ENCODE measurements at regions not wholly inside any gene's neighbourhood (a gene's known extent, or its start where the extent isn't known, plus 50 kb on each side); places are given as distances from the start of the nearest gene placed in this dataset.
A peak's percentile ranks its signal among the peaks of the same experiment; 100 is the strongest.

- no peak for DNase-seq
These were observed 52.6 kb upstream of the OLFM4 start for GRCh38 chr13:52975969-52976368.

GRCh38 chr13:52975161-52975560 lies 53.5 kb upstream of the OLFM4 start:
- DNase-seq, result no peak

GRCh38 chr13:52974711-52975110 lies 53.9 kb upstream of the OLFM4 start:
- DNase-seq, result no peak

GRCh38 chr13:52969373-52969772 lies 59.2 kb upstream of the OLFM4 start:
- DNase-seq, result no peak

- peak; percentile 21 for DNase-seq
These were observed 60.4 kb upstream of the OLFM4 start for GRCh38 chr13:52968074-52968700.

GRCh38 chr13:52961987-52962386 lies 66.6 kb upstream of the OLFM4 start:
- DNase-seq, result no peak

- DNase-seq, result no peak
These were observed 67.2 kb upstream of the OLFM4 start for GRCh38 chr13:52961256-52961910.

GRCh38 chr13:52955472-52955874 lies 73.1 kb upstream of the OLFM4 start:
- no peak for DNase-seq

GRCh38 chr13:52954838-52955237 lies 73.8 kb upstream of the OLFM4 start:
- no peak for DNase-seq

GRCh38 chr13:52950436-52950956 lies 78.1 kb upstream of the OLFM4 start:
- DNase-seq, result no peak

- peak; percentile 75 for DNase-seq
These were observed 78.9 kb upstream of the OLFM4 start for GRCh38 chr13:52949742-52950141.

- no peak for DNase-seq
These were observed 79.6 kb upstream of the OLFM4 start for GRCh38 chr13:52949044-52949443.

GRCh38 chr13:52947921-52948373 lies 80.7 kb upstream of the OLFM4 start:
- no peak for DNase-seq

- DNase-seq, result no peak
These were observed 83.3 kb upstream of the OLFM4 start for GRCh38 chr13:52945348-52945747.

GRCh38 chr13:52944697-52945096 lies 83.9 kb upstream of the OLFM4 start:
- no peak for DNase-seq

- DNase-seq, result no peak
These were observed 89.6 kb upstream of the PCDH8 start for GRCh38 chr13:52938065-52938464.

GRCh38 chr13:52936806-52937205 lies 88.4 kb upstream of the PCDH8 start:
- no peak for DNase-seq

GRCh38 chr13:52934258-52934657 lies 85.8 kb upstream of the PCDH8 start:
- no peak for DNase-seq

GRCh38 chr13:52933547-52934210 lies 85.2 kb upstream of the PCDH8 start:
- DNase-seq, result no peak

GRCh38 chr13:52933099-52933498 lies 84.7 kb upstream of the PCDH8 start:
- no peak for DNase-seq

- no peak for DNase-seq
These were observed 84.2 kb upstream of the PCDH8 start for GRCh38 chr13:52932649-52933048.

GRCh38 chr13:52931539-52932431 lies 83.3 kb upstream of the PCDH8 start:
- DNase-seq, result no peak

All from occipital lobe (tissue), 1 donor.